ENCODE measurements at regions not wholly inside any gene's neighbourhood (a gene's known extent, or its start where the extent isn't known, plus 50 kb on each side); places are given as distances from the start of the nearest gene placed in this dataset.

DNA sequence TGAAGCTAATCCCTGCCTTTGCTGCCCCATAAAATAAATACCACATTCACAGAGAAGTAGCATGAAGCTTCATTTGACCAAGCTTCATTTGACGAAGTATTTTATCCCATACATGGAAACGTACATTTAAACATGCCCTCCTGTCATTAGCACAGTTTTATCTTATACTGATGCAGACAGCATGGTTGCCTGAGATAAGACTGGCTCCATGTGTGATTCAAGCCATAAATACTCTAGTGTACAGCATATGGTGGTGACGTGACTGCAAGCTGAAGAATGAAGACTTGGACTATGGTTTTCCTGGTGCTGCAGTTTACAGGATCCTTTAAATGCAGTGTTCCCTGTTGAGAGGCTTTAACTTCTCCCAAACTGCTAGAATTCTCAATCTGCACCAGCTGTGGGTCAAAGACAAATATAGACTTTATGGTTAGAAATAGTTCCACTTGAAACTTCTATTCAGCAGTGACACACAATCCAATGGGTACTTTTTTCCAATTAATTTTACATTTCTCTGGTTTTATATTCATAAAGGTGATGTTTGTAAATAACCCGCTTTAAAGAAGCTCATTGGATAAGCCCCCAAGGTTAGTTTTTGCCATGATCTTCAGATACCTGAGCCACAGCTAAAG lies 64.9 kb downstream of the CYB561 start (continued):
- TF ChIP-seq, protein P1, sequence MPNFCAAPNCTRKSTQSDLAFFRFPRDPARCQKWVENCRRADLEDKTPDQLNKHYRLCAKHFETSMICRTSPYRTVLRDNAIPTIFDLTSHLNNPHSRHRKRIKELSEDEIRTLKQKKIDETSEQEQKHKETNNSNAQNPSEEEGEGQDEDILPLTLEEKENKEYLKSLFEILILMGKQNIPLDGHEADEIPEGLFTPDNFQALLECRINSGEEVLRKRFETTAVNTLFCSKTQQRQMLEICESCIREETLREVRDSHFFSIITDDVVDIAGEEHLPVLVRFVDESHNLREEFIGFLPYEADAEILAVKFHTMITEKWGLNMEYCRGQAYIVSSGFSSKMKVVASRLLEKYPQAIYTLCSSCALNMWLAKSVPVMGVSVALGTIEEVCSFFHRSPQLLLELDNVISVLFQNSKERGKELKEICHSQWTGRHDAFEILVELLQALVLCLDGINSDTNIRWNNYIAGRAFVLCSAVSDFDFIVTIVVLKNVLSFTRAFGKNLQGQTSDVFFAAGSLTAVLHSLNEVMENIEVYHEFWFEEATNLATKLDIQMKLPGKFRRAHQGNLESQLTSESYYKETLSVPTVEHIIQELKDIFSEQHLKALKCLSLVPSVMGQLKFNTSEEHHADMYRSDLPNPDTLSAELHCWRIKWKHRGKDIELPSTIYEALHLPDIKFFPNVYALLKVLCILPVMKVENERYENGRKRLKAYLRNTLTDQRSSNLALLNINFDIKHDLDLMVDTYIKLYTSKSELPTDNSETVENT (CRISPR knock-in tag; IDR thresholded peaks at IDR 0.05), result no peak
- TF ChIP-seq MAZ (CRISPR knock-in tag; conservative IDR thresholded peaks at IDR 0.05 in 1 of 2, IDR thresholded peaks at IDR 0.05 in 1 of 2) (0 out of 4 replicates have a peak, but pooled peaks of 1 of the 2 experiments have one; percentile 39), ZNF551 (CRISPR knock-in tag; IDR thresholded peaks at IDR 0.05) (no peak), PCBP1 (IDR thresholded peaks at IDR 0.05; ENCODE audit: low read depth, low read length, poor library complexity, severe bottlenecking) (no peak)
- TF ChIP-seq, protein P2, sequence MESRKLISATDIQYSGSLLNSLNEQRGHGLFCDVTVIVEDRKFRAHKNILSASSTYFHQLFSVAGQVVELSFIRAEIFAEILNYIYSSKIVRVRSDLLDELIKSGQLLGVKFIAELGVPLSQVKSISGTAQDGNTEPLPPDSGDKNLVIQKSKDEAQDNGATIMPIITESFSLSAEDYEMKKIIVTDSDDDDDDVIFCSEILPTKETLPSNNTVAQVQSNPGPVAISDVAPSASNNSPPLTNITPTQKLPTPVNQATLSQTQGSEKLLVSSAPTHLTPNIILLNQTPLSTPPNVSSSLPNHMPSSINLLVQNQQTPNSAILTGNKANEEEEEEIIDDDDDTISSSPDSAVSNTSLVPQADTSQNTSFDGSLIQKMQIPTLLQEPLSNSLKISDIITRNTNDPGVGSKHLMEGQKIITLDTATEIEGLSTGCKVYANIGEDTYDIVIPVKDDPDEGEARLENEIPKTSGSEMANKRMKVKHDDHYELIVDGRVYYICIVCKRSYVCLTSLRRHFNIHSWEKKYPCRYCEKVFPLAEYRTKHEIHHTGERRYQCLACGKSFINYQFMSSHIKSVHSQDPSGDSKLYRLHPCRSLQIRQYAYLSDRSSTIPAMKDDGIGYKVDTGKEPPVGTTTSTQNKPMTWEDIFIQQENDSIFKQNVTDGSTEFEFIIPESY (CRISPR knock-in tag; IDR thresholded peaks at IDR 0.05), result no peak
- TF ChIP-seq, protein P3, sequence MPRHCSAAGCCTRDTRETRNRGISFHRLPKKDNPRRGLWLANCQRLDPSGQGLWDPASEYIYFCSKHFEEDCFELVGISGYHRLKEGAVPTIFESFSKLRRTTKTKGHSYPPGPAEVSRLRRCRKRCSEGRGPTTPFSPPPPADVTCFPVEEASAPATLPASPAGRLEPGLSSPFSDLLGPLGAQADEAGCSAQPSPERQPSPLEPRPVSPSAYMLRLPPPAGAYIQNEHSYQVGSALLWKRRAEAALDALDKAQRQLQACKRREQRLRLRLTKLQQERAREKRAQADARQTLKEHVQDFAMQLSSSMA (CRISPR knock-in tag; IDR thresholded peaks at IDR 0.05), result no peak
